Omental fat pad (tissue), 3 donors: ENCODE measurements at regions not wholly inside any gene's neighbourhood (a gene's known extent, or its start where the extent isn't known, plus 50 kb on each side); places are given as distances from the start of the nearest gene placed in this dataset.
A peak's percentile ranks its signal among the peaks of the same experiment; 100 is the strongest.

Experiments used
- ATAC-seq: fragments of 150-250 bp; one replicate; pipeline ENCODE4 v1.9.1; 2016; ENCODE audit warnings: mild to moderate bottlenecking, moderate library complexity; ENCODE audit not compliant: low FRiP score
- DNase-seq: peaks from one replicate; pipeline ENCODE4 v3.0.0-alpha.2; 2019; ENCODE audit warnings: low spot score
- CTCF ChIP-seq, 3 donors: fragments of 450-650 bp; IDR thresholded peaks; one replicate each; pipeline ENCODE4 v1.5.1; 2016 to 2017; ENCODE audit warnings: antibody characterized with exemption in 3 of 3, mild to moderate bottlenecking in 3 of 3, moderate library complexity in 2 of 3

DNA sequence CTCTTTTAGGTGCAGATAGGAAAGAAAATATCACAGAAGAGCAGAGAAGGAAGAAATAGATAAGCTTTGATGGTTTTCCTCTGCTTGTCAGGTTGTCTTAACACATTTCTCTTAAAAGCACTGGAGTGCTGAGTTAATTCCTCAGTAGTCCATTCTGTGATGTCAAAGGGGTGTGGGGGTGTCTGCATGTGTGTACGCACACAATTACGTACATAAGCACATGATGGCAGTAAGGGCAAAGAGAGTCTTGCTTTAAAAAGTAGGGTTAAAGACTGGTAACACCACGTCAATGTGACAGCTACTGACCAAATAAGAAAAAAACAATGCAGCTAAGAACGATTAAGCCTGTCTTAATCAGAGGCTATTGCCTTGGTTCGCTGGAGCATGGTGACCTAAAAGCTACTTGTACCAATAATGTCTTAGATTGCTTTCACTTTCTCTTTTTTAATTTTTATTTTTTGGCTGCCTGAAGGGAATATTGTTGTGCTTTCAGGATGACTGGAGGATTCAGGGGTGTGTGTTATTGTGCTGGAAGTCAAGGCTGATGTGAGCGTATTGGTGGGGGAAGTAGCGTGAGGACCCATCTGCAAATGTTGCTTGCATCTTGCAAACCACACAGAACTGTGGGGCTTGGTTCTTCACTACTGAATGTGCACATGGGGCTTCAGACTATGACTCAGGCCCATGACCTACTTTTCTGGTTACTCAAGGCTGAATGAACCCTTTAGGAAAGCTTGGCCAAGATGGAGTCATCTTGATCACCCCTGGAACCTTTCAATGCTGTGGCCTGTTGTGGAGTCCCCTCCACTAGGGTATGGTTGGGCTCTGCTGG lies 417.8 kb upstream of the TPM1 start:
- TF ChIP-seq CTCF (IDR thresholded peaks at IDR 0.05): no peak
- DNase-seq (no peak), ATAC-seq (peak; percentile 73)

DNA sequence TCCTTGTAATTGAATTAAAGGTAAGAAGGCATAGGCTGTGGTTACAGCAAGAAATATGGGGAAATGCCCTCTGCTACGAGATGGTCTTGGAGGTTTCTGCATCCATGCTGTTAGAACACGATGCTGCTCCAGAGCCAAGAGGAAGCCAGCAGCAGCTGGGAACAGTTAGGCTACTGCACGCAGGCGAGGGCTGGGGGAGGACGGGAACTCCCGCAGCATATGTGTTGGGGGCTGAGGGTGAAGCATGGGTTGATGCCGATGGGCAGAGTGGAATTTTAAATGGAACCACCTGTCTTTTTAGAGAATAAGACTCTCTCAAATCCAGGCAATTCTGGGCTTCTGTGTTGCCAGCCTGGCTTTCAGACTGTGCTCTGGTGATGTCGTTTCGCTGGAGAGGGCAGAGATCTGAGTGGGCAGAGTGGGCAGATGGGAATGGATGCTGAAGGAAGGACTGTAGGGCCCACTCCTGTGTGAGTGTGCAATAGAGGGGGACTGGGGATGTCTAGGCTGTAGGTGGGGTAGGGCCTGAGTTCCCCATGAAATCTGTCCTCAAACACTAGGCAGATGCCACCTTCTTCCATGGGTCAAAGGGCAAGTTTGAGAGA lies 417.0 kb upstream of the TPM1 start:
- DNase-seq: no peak
- no peak for ATAC-seq

DNA sequence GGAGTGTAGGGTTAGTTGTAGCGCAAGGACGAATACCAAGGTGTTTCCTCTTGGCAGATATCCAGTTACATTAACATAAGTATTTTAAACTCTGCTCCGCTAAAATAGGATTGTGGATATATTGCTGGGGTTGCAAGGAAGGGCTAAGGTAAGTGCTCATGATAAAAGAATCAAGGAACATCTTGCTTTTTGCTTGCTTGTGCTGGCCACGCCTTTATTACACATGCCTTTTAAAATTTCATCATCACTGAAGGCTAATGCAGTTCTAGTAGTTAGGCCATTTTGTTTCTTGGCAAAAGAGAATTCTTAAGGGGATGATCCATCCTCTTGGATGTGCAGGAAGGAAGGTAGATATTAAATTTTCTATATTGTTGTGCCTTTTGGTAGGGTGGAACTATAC lies 415.6 kb upstream of the TPM1 start:
- TF ChIP-seq CTCF (IDR thresholded peaks at IDR 0.05): no peak
- no peak for ATAC-seq
- DNase-seq: no peak

More for the DNA sequence above, 417.0 kb upstream of the TPM1 start:
- TF ChIP-seq CTCF (IDR thresholded peaks at IDR 0.05): no peak

DNA sequence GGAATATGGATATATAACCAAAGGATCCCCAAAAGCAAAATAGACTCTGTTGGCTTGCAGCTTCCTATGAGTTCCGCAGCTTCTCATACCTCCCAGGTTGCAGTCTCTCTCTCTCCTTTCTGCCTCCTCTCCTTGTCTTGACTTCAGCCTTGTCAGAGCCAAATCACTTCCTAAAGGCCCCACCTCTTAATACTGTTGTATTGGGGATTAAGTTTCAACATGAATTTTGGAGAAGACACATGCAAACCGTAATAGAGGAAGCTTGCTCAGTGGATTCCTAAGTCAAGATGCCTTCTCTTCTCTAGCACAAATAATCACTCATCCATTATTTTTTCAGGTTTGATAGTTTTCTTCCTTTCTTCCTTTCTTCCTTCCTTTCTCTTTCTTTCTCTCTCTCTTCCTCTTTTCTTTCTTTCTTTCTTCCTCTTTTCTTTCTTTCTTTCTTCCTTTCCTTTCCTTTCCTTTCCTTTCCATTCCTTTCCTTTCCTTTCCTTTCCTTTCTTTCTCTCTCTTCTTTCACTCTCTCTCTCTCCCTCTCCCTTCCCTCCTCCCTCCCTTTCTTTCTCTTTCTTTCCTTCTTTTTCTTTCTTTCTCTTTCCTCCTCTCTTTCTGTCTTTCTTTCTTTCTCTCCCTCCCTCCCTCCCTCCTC lies 411.3 kb upstream of the TPM1 start:
- TF ChIP-seq CTCF (IDR thresholded peaks at IDR 0.05): no peak
- no peak for ATAC-seq
- no peak for DNase-seq

DNA sequence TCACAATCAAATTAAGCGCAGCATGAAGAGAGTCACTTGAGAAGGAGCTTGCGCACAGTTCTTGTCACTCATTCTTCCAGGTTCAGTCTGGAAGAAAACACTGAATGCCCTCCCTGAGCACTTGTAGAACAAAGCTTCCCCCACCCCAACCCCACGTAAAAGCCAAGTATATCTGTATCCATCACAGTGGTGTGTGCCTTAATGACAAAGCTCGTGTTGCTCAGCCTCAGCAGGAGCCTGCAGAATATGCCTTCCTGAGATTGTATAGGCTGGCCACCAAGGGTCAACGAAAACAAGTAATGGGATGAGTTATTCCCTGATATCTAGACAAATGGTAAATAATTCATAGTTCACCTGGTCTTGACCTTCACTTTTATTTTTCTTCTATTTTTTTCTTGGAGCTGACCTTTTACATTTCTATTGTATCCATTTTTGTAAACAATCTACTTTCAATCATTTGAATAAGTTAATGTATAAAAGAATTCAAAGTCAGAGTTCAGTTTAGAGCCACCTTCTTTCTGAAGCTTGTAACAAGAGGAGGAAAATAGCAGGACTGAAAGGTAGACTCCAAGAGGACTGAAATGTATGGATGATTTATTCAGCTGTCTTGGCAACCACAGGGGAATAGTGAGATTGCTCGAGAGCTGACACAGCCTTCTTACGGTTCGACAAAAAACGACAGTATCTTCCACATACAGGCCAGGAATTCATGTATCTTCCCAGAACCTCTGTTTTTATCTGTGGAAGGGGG lies 405.5 kb upstream of the TPM1 start:
- ATAC-seq (no peak), DNase-seq (no peak)
- no peak for TF ChIP-seq CTCF (IDR thresholded peaks at IDR 0.05)

DNA sequence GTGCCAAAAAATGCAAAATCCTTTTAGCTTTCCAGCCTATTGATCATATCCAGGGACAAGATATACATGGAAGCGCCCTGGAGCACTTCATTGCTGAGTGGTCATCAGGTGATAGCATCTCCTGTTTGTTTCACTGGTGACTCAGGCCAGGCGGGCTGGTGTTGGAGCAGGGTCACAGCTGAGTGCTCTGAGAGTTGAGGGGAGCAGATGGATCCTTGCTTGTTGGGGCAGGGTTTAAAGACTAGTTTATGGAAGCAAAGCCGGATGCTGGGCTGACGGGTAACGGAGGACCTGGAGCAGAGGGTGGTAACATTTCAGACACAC lies 405.0 kb upstream of the TPM1 start:
- ATAC-seq: no peak

More for the DNA sequence above, 405.0 kb upstream of the TPM1 start:
- no peak for DNase-seq
- TF ChIP-seq CTCF (IDR thresholded peaks at IDR 0.05): no peak
